22Rv1 (cell line): ENCODE measurements at regions not wholly inside any gene's neighbourhood (a gene's known extent, or its start where the extent isn't known, plus 50 kb on each side); places are given as distances from the start of the nearest gene placed in this dataset.

ENCODE experiments used
- H3K27ac ChIP-seq: fragments of 450-650 bp; 2 replicates; pipeline ENCODE4 v1.5.1; 2017
- ZFX ChIP-seq: fragments of 450-650 bp; IDR thresholded peaks from 2 replicates; pipeline ENCODE4 v1.6.1; 2017; ENCODE audit warnings: antibody characterized with exemption, borderline replicate concordance
- TF ChIP-seq, protein P1 (sequence below): fragments of 450-650 bp; IDR thresholded peaks from 2 replicates; pipeline ENCODE4 v1.5.1; 2017; ENCODE audit warnings: mild to moderate bottlenecking

- no peak overlapping the region for H3K27ac ChIP-seq
- TF ChIP-seq ZFX = no peak
- TF ChIP-seq, protein P1, sequence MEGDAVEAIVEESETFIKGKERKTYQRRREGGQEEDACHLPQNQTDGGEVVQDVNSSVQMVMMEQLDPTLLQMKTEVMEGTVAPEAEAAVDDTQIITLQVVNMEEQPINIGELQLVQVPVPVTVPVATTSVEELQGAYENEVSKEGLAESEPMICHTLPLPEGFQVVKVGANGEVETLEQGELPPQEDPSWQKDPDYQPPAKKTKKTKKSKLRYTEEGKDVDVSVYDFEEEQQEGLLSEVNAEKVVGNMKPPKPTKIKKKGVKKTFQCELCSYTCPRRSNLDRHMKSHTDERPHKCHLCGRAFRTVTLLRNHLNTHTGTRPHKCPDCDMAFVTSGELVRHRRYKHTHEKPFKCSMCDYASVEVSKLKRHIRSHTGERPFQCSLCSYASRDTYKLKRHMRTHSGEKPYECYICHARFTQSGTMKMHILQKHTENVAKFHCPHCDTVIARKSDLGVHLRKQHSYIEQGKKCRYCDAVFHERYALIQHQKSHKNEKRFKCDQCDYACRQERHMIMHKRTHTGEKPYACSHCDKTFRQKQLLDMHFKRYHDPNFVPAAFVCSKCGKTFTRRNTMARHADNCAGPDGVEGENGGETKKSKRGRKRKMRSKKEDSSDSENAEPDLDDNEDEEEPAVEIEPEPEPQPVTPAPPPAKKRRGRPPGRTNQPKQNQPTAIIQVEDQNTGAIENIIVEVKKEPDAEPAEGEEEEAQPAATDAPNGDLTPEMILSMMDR = no peak
Measured at GRCh38 chr13:76351541-76352229, 534.5 kb downstream of the KCTD12 start.

- no peak overlapping the region for H3K27ac ChIP-seq
- no peak for TF ChIP-seq ZFX
- TF ChIP-seq, protein P1 = no peak
Measured at GRCh38 chr13:76350399-76350798, 535.8 kb downstream of the KCTD12 start.

- H3K27ac ChIP-seq = no peak overlapping the region
- TF ChIP-seq, protein P1 = no peak
- no peak for TF ChIP-seq ZFX
Measured at GRCh38 chr13:76349700-76350099, 536.5 kb downstream of the KCTD12 start.

- H3K27ac ChIP-seq = no peak overlapping the region
- TF ChIP-seq, protein P1 = no peak
- TF ChIP-seq ZFX = no peak
Measured at GRCh38 chr13:76339649-76340048, 546.6 kb downstream of the KCTD12 start.

DNA sequence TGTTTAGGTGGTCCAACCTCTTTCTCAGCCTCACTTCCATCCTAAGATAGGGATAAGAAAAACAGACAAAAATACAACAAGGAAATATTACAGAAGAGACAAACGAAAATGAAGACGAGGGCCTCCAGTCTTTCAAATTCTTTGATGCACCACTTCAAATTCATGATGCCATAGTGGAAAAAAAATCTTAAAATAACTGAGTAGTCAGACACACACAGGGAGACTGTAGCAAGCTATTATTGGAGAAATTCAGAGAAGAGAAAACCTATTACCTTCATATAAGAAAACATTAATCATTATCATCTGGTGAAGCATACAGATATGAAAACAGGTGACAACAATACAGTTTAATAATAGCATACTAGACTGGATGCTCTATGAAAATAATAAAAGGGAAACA is 548.2 kb downstream of the KCTD12 start:
- TF ChIP-seq, protein P1 = no peak
- TF ChIP-seq ZFX = no peak
- H3K27ac ChIP-seq = no peak overlapping the region

GRCh38 chr13:76336889-76337844 is 549.0 kb downstream of the KCTD12 start:
- no peak for TF ChIP-seq ZFX
- TF ChIP-seq, protein P1 = no peak
- no peak overlapping the region for H3K27ac ChIP-seq

- H3K27ac ChIP-seq = no peak overlapping the region
- TF ChIP-seq, protein P1 = no peak
- no peak for TF ChIP-seq ZFX
Measured at GRCh38 chr13:76335463-76335862, 550.7 kb downstream of the KCTD12 start.
